AG08395 (cell line): ENCODE measurements at regions not wholly inside any gene's neighbourhood (a gene's known extent, or its start where the extent isn't known, plus 50 kb on each side); places are given as distances from the start of the nearest gene placed in this dataset.
"Not testable (repeated sequence)": the region's sequence is repeated elsewhere in the genome, so short reads cannot be mapped to it uniquely, and the experiment has no call there.

Experiments
- DNase-seq: peaks from one replicate; pipeline ENCODE4 v3.0.0; 2012; ENCODE audit warnings: mixed read lengths, low spot score

DNA sequence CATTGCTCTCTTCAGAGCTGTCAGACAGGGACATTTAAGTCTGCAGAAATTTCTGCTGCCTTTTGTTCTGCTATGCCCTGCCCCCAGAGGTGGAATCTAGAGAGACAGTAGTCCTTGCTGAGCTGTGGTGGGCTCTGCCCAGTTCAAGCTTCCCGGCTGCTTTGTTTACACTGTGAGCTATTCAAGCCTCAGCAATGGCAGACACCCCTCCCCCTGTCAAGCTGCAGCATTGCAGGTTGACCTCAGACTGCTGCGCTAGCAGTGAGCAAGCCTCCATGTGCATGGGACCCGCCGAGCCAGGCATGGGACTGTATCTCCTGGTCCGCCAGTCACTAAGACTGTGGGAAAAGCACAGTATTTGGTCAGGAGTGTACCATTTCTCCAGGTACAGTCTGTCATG, 53.6 kb upstream of the MAPK10 start:
- not testable (repeated sequence) for DNase-seq

- no peak for DNase-seq
These were observed 54.8 kb upstream of the MAPK10 start for GRCh38 chr4:86414686-86415085.

DNA sequence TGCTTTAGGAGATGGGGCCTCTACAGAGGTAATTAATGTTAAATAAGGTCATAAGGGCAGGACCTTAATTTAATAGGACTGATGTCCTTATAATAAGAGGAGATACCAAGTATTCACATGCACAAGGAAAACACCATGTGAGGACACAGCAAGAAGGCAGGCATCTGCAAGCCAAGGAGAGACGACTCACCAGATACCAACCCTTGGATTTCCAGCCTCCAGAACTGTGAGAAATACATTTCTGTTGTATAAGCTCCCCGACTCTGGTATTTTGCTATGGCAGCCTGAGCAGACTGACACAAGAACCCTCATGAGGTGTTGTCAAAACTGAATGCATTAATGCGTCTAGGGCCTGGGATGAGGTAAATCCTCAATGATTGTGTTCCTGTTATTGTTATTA, 56.2 kb upstream of the MAPK10 start:
- DNase-seq = no peak

DNA sequence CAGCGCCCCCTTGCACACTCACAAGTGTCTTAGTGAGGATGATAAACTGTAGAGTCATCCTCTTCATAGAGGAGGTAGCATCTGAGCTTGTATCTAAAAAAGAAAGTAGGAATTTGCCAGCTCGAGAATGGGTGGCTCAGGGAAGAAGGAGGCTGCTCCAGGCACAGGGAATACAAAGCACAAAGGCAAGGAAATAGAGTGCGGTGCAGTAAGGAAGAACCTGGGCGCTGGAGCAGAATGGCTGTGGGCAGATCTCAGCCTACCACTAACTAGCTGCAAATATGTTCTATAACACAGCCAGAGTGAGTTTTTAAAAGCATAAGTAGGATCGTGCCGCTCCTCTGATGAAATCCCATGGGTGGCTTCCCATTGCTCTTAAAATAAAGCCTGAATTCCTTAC, 61.6 kb upstream of the MAPK10 start:
- no peak for DNase-seq

GRCh38 chr4:86431543-86432116, 71.8 kb upstream of the MAPK10 start:
- DNase-seq = no peak

GRCh38 chr4:86432559-86433134, 72.8 kb upstream of the MAPK10 start:
- DNase-seq = no peak

- no peak for DNase-seq
These were observed 79.4 kb upstream of the MAPK10 start for GRCh38 chr4:86439293-86439692.

GRCh38 chr4:86441175-86441936, 81.5 kb upstream of the MAPK10 start:
- DNase-seq = no peak

DNA sequence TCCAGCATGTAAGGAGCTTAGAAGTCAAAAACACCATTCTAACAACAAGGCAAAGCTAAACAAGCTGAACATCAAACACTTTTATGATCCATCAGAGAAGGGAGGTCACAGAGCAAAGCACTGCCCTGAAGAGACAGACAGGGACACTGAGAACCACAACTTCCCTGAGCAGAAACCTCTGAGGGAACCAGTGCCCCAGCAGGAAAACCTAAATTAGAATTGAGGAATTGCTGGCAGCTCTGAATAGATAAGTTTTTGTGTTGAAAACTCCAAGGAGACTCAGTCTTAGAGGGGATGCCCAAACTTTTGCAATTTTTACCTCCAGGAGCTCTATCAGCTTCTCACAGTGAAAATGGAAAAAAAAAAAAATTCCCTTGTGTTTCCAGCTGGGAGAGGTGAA, 83.0 kb upstream of the MAPK10 start:
- no peak for DNase-seq

DNA sequence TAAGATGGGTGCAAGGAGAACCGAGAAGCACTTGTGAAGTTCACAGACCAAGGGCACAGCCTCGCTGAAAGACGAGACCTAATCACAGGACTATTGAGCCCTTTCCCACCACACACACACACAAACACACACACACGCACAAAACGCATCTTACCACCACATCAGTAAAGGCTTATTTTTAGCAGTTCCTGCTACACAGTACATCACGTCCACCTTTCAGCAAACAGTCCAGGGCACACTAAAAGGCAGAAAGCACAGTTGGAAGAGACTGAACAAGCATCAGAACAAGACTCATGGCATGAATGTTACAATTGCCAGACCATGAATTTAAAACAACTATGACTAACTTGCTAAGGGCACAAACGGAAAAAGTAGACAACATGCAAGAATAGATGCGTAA, 83.6 kb upstream of the MAPK10 start:
- no peak for DNase-seq

- DNase-seq = no peak
These were observed 87.1 kb upstream of the MAPK10 start for GRCh38 chr4:86446996-86447395.

- DNase-seq = no peak
These were observed 89.0 kb upstream of the MAPK10 start for GRCh38 chr4:86448871-86449270.

DNA sequence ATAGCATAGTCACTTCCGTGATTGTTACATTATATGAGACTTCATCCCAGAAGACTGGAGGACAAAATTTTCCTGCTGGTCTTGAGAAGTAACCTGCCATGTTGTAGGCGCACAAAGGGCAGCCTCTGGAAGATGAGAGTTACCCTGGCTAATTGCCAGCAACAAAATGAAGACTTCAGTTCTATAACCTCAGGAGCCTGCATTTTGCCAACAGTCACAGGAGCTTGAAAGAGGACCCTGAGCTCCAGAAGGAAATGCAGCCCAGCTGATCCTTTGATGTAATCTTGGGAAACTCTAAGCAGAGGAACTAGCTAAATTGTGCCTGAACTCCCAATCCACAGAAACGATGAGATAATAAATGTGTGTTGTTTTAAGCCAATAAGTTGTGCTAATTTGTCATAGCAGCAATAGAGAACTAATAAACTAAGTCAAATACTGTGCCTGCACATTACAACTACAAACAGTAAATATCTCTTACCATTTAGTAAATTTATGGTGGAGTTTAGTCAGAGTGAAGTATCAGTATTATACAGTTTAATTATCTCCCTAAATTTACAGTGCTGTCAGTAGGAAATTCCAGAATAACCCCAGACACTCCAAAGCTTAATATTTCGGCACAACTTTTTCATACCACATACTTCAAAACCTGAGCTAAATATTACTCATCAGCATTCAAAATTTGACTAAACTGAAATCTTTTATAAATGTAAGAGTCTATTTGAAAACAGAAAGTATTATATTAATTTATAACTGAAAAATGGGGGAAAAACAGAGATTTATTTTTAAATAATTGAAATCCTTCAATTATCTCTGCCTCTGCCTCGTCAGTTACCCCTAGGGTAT, 90.1 kb upstream of the MAPK10 start:
- no peak for DNase-seq

DNA sequence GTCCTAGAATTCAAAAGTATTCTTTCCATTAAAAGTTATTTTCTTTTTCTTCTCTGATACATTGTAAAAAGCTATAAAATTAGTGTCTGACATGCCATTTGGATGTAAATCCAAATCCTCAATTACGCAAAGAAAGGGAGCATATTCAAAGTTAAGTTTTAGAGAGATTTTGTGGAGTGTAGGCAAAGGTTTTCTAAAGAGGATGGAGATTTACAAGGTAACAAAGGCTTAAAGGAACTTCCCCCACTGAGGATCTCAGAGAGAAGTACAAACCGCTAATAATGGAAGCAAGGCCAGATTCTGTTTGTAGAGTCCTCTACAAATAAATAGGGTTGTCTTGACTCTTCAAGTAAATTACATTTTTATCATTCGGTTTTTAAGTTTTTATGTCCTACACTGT, 91.0 kb upstream of the MAPK10 start:
- DNase-seq = no peak

DNA sequence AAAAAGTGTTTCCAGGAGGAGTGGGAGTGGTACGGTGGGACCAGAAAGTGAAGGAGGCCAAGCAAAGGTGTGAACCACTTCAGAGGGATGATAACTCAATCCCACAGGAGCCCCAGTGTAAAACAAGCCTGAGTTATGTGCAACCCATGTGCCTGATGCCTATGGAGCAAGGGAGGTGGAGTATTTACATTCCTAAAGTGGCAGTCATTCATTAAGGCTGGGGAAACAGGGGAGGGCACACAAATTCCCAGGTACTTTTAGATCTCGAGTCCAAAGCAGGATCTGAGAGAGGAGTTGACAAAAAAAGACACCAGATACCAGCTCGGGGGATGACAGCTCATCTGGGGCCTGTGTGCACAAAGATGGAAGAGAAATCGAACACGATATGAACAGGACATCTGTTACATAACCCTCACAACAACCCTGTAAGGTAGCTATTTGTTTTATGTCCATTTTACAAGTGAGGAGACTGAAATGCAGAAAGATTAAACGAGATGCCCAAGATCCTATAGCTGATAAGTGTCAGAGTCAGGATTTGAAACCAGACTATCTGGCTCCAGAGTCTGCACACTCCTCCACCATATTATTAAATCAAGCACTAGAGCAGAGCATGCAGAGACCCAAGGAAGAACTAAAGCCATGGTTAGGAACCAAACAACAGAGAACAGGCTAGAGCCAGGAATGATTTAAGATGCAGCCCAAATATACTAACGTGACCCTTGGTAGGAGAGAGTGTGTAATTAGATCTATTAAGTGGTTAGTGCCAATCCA, 91.9 kb upstream of the MAPK10 start:
- DNase-seq = peak; percentile 17

DNA sequence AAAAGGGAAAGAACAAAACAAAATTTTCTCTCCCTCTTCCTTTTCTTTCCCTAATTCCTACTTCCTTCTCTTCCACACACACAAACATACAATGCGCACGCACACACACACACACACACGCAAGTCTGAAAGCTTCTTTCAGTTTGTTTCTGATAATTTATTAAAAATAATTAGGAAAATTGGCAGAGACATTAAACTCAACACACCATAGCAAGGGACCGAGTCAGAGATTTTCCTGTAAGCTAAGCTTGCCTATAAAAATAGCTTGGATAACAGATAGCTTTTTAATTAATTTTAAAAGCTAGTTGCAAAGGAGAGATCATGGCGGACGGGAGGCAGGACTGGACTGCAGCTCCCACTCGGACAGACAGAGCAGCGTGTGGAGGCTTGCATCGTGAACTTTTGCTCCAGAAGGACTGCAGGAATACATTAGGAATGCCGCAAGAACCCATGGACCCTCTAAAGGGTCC, 92.6 kb upstream of the MAPK10 start:
- DNase-seq = no peak

DNA sequence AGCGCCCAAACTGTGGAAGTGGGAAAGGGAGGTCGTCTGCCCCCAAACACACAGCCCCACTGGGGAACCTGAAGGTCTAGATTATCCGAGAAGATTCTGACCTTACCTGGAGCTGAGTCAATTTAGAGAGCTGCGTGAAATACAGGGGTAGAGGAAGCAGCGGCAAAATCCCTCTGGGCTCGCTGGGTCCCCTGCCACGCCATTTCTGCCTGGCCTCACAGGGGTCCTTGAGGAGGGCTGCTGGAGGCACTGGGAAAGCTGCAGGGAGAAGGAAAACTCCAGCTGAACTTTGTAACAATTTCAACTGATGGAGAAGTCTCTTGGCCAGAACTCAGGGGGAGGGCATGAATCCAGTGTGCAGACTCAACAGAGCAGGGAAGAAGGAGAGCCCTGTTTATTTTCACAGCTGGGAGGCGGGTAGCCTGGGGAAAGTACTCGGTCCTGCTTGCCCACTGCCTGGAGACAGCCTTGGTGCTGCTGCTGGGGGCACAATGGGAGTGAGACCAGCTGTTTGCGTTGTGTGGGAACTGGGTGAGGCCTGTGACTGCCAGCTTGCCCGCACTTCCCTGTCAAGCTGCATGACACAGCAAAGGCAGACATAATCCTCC, 93.2 kb upstream of the MAPK10 start:
- DNase-seq = no peak

DNA sequence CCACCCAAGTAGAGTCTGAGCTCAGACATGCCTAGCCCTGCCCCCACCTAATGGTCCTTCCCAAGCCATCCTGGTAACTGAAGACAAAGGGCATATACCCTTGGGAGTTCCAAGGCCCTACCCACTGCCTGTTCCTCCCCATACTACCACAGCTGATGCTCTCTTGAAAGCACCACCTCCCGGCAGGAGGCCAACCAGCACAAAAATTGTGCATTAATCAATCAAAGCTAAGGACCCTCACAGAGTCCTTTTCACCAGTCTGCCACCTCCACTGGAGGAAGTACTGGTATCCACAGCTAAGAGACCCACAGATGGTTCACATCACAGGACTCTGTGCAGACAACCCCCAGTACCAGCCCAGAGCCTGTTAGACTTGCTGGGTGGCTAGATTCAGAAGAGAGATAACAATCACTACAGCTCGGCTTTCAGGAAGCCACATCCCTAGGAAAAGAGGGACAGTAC, 93.8 kb upstream of the MAPK10 start:
- not testable (repeated sequence) for DNase-seq

DNA sequence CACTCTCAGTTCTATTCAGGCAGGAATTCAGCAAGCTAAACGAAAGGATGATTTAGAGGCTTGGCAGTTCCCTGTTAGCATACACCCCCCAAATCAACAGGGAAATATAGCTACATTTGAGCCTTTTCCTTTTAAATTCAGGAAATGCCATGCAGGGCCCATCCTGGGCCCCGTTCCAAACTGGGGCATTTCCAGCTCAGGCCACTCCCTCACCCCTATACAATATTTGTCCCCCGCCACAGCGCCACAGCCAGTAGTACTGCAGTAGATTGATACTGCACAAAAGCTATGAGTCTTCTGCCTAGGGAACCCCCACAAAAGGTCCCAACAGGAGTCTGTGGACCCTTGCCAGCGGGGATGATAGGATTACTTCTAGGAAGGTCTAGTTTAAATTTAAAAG, 102.0 kb upstream of the MAPK10 start:
- no peak for DNase-seq

GRCh38 chr4:86472377-86473019, 112.6 kb upstream of the MAPK10 start:
- no peak for DNase-seq

GRCh38 chr4:86478151-86478550, 116.0 kb upstream of the PTPN13 start:
- DNase-seq = not testable (repeated sequence)
